ENCODE measurements at regions not wholly inside any gene's neighbourhood (a gene's known extent, or its start where the extent isn't known, plus 50 kb on each side); places are given as distances from the start of the nearest gene placed in this dataset.

- ATAC-seq (ENCODE audit: low read depth) (peak; percentile 40), DNase-seq (peak; percentile 48)
- dilution Hi-C loops (cut with HindIII; ENCODE audit: low sequenced_read_pairs, unreplicated experiment) (no loop called here), intact Hi-C loops (cut with micrococcal nuclease) (no loop called here), in situ Hi-C loops (cut with MboI; ENCODE audit: low sequenced_read_pairs) (no loop called here)
- H3K27ac ChIP-seq (ENCODE audit: insufficient read depth, low read length) = no peak overlapping the region
- no peak overlapping the region for H2BK20ac ChIP-seq (ENCODE audit: low read depth, low read length)
- H3K4me2 ChIP-seq (ENCODE audit: low read depth, low read length) = no peak overlapping the region
- H3K23ac ChIP-seq (ENCODE audit: low read depth, low read length) = no peak overlapping the region
- no peak overlapping the region for H2AFZ ChIP-seq (replicated peaks; ENCODE audit: low read length, poor library complexity)
- H3K36me3 ChIP-seq (ENCODE audit: control insufficient read depth, insufficient read depth, low read length) = no peaks in the 10 kb centered on the region
- H2AK5ac ChIP-seq (ENCODE audit: low read depth, low read length) = no peak overlapping the region
- TF ChIP-seq POLR2A (IDR thresholded peaks at IDR 0.05; ENCODE audit: low read depth, low read length) = no peak
- TF ChIP-seq RCOR1 (IDR thresholded peaks at IDR 0.05; ENCODE audit: insufficient replicate concordance, low read length) = no peak
- TF ChIP-seq NFE2L2 (IDR thresholded peaks at IDR 0.05; ENCODE audit: low read depth, low read length) = no peak
- TF ChIP-seq BHLHE40 (IDR thresholded peaks at IDR 0.05; ENCODE audit: low read depth, low read length) = no peak
- no peak for TF ChIP-seq RAD21 (IDR thresholded peaks at IDR 0.05; ENCODE audit: low read length)
- TF ChIP-seq MAZ (IDR thresholded peaks at IDR 0.05; ENCODE audit: borderline replicate concordance, low read depth, low read length) = no peak
- no peak for TF ChIP-seq MAFK (IDR thresholded peaks at IDR 0.05; ENCODE audit: low read depth, low read length)
- no peak for TF ChIP-seq ELK1 (IDR thresholded peaks at IDR 0.05; ENCODE audit: borderline replicate concordance, low read depth, low read length)
- TF ChIP-seq SMC3 (IDR thresholded peaks at IDR 0.05; ENCODE audit: low read depth, low read length) = no peak
- TF ChIP-seq USF2 (IDR thresholded peaks at IDR 0.05; ENCODE audit: low read depth, low read length) = no peak
- TF ChIP-seq MXI1 (IDR thresholded peaks at IDR 0.05; ENCODE audit: borderline replicate concordance, low read depth, low read length) = no peak
- no peak for TF ChIP-seq CTCF (conservative IDR thresholded peaks at IDR 0.05; ENCODE audit: low read depth, low read length)
- no peak for TF ChIP-seq RFX5 (IDR thresholded peaks at IDR 0.05; ENCODE audit: low read depth, low read length)
- TF ChIP-seq CEBPB (IDR thresholded peaks at IDR 0.05; ENCODE audit: low read depth, low read length) = no peak
- no peak for TF ChIP-seq FOS (IDR thresholded peaks at IDR 0.05; ENCODE audit: low read depth, low read length)
- no peak for TF ChIP-seq CHD1 (IDR thresholded peaks at IDR 0.05; ENCODE audit: low read depth, low read length)
- no peaks in the 10 kb centered on the region for H3K9me1 ChIP-seq (ENCODE audit: insufficient read depth, low read length)
- no peaks in the 10 kb centered on the region; the same call in 1 of the 2 replicates for H3K4me1 ChIP-seq (ENCODE audit: control insufficient read depth, insufficient read depth, low read length)
- H2BK120ac ChIP-seq (ENCODE audit: low read depth, low read length) = no peak overlapping the region
- H4K5ac ChIP-seq (ENCODE audit: low read depth, low read length) = no peak overlapping the region
- H3K9me3 ChIP-seq (ENCODE audit: control insufficient read depth, insufficient read depth, low read length) = peaks cover 2% of the 10 kb centered on the region; the same call in 1 of the 2 replicates
- no peak overlapping the region for H3K56ac ChIP-seq (ENCODE audit: extremely low read depth, insufficient read depth, low read length)
- H3K18ac ChIP-seq (ENCODE audit: low read depth, low read length) = no peak overlapping the region
- H4K91ac ChIP-seq (ENCODE audit: insufficient read depth, low read depth, low read length) = no peak overlapping the region
- no peak overlapping the region for H2BK5ac ChIP-seq (ENCODE audit: low read depth, low read length, poor library complexity, severe bottlenecking)
- H2AK9ac ChIP-seq (replicated peaks; ENCODE audit: low read depth, low read length, poor library complexity) = no peak overlapping the region
- no peak overlapping the region for H3K9ac ChIP-seq (ENCODE audit: low read depth, low read length)
- H2BK15ac ChIP-seq (ENCODE audit: low read depth, low read length) = no peak overlapping the region
- H3K79me1 ChIP-seq (ENCODE audit: low read depth in 1 of 2, low read length in 2 of 2) = no peaks in the 10 kb centered on the region
- H3K14ac ChIP-seq (replicated peaks; ENCODE audit: low read depth, low read length) = no peak overlapping the region
- ChIA-PET POLR2A (ENCODE audit: unreplicated experiment) (no interaction called here), CTCF (no interaction called here)
- no peak overlapping the region for H4K8ac ChIP-seq (ENCODE audit: low read depth in 2 of 2, low read length in 2 of 2)
- no TSS peak for BruUV-seq (replicated peaks)
- H3K4ac ChIP-seq (ENCODE audit: low read depth, low read length) = no peak overlapping the region
- peaks cover 15% of the 10 kb centered on the region for H3K27me3 ChIP-seq (ENCODE audit: control insufficient read depth, insufficient read depth, low read length)
- WGBS, 2 experiments (ENCODE audit: extremely low coverage in 2 of 2, insufficient read length in 1 of 2) = 30% methylated on average over 2 of the region's 14 CpGs; no CpG with 5 or more reads in 1 of the 2 experiments
- no peaks in the 10 kb centered on the region for H4K20me1 ChIP-seq (ENCODE audit: insufficient read depth, low read length)
- H3K4me3 ChIP-seq (ENCODE audit: insufficient read depth, low read depth, low read length) = no peak overlapping the region
These were observed 113.4 kb downstream of the BCOR start for GRCh38 chrX:39984191-39984956.

Data from IMR-90 (cell line).